Ovary (tissue), 3 donors: ENCODE measurements at regions not wholly inside any gene's neighbourhood (a gene's known extent, or its start where the extent isn't known, plus 50 kb on each side); places are given as distances from the start of the nearest gene placed in this dataset.

Experiments
- CTCF ChIP-seq, 3 donors: fragments of 450-650 bp in 2 of 3; fragments of 200-600 bp in 1 of 3; IDR thresholded peaks; one replicate each; pipeline versions ENCODE4 v1.5.1 to v1.8.0; 2016 to 2022; ENCODE audit warnings: antibody characterized with exemption in 3 of 3, mild to moderate bottlenecking in 1 of 3
- EP300 ChIP-seq: sonication (generic); formaldehyde crosslinking; IDR thresholded peaks from one replicate; pipeline ENCODE4 v1.6.1; 2017; ENCODE audit warnings: antibody characterized with exemption
- POLR2A ChIP-seq: fragments of 450-650 bp; IDR thresholded peaks from one replicate; pipeline ENCODE4 v1.6.1; 2017; ENCODE audit warnings: antibody characterized with exemption, mild to moderate bottlenecking, moderate library complexity
- donor health status: DM: no; HTN: no; CAD: no.

GRCh38 chr20:52736507-52736906, 235.7 kb upstream of the TSHZ2 start:
- TF ChIP-seq EP300: no peak
- TF ChIP-seq CTCF (IDR thresholded peaks at IDR 0.05): no peak
- no peak for TF ChIP-seq POLR2A
